ENCODE measurements at regions not wholly inside any gene's neighbourhood (a gene's known extent, or its start where the extent isn't known, plus 50 kb on each side); places are given as distances from the start of the nearest gene placed in this dataset.
"Not testable (repeated sequence)": the region's sequence is repeated elsewhere in the genome, so short reads cannot be mapped to it uniquely, and the experiment has no call there.

DNA sequence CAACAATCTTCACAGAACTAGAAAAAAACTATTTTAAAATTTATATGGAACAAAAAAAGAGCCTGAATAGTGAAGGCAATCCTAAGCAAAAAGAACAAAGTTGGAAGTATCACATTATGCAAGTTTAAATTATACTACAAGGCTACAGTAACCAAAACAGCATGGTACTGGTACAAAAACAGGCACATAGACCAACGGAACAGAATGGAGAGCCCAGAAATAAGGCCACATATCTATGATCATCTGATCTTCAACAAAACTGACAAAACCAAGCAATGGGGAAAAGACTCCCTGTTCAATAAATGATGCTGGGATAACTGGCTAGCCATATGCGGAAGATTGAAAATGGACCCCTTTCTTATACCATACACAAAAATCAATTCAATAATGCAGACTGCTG is 74.4 kb upstream of the RTN4 start:
- DNase-seq, result not testable (repeated sequence)

DNA sequence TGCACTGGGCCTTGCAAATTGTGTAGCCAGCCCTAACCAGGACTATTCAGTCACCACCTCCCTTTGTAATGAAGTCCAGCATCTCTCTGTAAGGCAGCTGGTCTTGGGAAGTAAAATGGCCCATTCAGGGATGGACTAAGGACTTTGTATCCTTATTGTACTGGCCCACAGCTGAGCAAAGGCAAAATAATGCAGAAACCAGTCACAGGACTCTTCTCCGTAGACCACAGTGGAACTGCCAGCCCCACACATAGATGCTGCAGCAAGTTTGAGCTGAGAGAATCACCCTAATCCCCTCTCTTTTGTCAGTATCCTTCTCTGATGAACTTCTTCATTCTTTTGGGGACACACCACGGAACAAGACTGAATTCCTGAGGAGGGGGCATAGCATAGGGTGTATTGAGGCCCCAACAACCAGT is 73.6 kb upstream of the RTN4 start:
- DNase-seq, result no peak

DNA sequence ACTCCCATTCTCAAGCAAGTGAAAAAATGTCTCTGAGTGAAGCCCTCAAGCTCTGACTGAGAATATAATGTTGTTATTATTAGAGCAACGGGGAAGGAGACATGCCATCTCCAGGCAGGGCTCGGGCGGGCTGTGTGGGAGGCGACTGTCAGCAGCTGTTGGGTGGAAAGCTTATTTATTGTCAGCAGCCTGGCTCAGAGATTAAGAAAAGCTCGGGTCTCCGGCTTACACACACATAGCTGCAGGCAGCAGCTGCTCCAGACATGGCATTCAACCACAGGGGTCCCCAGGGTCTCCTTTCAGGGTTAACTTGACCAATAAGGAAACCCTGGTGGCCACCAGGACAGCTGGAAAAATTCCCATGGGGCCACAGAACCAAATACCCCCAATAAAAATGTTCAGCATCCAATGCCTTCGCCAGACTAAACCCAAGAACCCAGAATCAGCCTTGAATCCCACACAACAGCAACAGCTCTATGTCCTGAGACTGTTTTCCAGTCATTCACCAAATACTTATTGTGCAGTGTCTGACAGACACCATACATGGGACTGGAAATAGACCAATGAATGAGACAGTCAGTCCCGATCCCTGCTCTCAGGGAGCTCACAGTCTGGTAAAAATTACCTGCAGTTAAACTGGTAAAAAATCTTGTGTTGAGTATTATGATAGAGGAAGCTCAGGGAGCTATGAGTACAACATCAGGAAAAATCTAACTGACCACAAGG is 70.5 kb upstream of the RTN4 start:
- DNase-seq, result peak; percentile 90

DNA sequence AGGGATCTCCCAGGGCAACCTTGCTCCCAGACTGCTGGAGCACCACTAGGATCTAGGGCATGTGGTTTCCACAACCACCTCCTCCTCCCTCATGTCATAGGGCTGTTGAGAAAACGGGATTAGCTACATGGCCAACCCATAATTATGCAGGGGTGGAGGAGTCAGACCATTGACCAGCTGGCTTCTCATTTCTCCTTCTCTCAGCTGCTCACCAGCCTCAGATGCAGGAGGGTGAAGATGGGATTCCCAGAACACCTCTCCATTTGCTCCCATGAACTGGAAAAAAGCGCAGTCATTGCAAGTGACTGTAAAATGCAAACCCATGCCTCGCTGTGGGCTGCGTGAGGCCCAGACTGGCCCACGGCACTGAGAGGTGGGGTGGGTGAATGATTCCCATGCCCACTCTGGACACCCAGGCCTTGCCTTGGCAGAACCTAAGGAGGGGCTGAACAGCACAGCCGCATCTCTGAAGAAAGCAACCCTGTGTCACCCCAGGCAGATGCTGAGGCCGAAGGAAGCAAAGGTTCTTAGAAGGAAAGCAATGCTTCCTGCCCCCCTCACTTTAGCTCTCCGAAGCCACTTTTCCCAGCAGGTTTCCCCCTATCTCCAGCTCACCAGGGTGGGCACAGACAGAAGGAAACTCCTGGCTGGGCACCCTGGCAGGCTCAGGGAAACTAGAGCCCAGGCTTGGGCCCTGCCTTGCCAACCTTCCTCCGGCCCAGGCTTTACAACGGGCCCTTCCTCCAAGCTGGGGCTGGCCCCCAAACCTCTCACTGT is 69.6 kb upstream of the RTN4 start:
- no peak for DNase-seq

DNA sequence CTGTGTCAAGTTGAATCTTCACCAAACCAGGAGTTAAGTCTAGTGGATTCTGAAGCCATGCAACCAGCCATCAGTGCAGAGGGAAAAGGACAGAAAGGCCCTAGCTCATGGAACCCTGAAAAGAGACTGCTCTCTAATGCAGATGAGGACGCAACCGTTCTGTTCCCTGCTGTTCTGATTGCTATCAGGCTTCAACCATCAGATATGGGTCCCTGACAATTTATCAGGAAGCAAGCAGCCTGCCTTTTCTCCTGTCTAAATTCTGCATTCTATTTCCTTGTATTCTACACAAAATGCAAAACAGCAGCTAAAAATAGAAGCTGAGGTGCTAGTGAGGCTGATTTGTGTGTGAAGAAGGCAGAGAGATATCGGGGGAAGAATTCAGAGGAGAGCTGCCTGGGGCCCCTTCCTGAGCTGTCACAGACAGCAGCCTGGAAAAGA is 68.4 kb upstream of the RTN4 start:
- peak; percentile 42 for DNase-seq

DNA sequence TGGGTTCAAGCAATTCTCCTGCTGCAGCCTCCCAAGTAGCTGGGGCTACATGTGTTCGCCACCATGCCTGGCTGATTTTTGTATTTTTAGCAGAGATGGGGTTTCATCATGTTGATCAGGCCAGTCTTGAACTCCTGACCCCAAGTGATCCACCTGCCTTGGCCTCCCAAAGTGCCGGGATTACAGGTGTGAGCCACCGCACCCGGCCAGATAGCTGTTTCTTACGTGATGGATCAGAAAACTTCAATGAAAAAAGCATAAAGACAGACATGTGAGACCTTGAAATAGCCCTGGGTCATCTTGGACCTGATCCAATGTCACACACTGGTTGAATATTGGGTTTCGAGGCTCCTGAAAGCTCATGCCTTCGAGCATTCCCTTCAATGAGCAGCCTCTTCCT is 66.7 kb upstream of the RTN4 start:
- DNase-seq, result no peak

DNA sequence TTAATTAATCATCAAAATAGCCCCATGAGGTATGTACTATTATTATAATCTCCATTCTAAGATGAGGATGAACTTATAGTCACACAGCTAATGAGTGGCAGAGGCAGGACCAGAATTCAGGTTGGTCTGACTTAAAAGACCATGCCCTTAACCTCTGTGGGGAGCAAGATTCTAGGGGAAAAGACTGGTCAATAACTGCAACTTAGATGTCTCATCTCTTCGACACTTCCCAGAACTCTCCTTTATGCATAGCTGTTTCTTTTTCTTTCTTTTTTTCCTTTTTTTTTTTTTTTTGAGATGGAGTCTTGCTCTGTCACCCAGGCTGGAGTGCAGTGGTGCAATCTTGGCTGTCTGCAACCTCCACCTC is 66.3 kb upstream of the RTN4 start:
- DNase-seq, result no peak

DNA sequence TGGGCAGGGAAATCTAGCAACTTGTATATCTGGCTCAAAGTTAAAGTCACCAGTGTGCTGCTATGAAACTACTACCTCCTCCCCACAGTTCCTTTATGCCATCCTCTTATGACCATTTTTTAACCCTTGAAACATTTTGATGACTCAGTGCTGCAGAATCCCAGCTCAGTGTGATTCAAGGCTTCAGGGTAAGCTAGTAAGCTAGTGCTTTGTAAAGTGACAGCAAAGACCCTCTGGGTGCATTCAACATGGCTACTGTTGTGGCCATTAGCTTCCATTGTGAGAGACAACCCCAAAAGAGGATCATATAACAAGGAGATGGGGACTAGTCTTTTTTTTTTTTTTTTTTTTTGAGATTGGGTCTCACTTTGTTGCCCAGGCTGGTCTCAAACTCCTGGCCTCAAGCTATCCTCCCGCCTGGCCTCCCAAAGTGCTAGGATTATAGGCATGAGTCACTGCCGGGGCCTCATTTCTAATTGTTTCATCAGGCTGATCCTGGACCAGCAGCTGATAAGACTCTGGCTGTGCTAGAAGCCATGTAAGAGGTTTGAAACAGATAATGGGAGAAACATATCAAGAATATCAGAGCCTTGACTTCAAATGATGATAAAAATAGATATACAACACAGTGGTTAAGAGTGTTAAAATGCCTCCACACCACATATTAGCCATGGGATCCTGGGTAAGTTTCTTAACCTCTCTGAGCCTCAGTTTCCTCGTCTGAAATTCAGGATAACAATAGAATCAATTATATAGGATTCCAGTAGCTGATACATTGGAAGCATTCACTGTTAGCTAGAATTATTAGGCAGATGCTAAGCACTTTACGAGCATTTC is 65.7 kb upstream of the RTN4 start:
- peak; percentile 88 for DNase-seq

DNA sequence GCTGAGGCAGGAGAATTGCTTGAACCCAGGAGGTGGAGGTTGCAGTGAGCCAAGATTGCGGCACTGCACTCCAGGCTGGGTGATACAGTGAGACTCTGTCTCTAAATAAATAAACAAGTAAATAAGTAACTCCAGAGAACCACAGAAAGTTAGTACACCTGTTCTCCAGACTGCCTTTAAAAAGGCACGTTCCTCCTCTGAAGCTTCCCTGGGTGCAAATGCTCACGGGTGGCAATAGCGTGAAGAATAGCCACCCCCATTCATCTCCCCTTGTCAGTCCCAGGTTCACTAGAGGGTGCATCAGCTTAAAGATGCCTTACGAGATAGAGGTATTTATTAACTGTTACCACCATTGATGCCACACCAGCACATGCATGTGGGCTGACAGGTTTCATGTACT is 64.3 kb upstream of the RTN4 start:
- no peak for DNase-seq

DNA sequence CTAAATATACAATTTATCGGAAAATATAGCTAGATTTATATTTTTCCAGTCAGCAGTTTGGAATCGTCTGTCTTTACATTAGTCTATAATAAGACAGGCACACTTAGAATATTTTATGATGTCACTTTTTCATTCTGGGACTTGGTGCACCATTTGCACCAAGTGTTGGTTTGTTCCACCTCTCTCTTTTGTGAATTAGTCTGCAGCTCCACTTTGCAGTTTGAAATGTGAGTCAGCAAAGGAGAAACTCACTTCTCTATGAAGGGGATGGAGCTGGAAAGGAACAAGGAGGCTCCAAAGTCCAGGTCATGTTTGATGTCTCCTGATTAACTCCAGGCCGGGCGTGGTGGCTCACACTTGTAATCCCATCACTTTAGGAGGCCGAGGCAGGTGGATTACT is 63.8 kb upstream of the RTN4 start:
- DNase-seq, result no peak

DNA sequence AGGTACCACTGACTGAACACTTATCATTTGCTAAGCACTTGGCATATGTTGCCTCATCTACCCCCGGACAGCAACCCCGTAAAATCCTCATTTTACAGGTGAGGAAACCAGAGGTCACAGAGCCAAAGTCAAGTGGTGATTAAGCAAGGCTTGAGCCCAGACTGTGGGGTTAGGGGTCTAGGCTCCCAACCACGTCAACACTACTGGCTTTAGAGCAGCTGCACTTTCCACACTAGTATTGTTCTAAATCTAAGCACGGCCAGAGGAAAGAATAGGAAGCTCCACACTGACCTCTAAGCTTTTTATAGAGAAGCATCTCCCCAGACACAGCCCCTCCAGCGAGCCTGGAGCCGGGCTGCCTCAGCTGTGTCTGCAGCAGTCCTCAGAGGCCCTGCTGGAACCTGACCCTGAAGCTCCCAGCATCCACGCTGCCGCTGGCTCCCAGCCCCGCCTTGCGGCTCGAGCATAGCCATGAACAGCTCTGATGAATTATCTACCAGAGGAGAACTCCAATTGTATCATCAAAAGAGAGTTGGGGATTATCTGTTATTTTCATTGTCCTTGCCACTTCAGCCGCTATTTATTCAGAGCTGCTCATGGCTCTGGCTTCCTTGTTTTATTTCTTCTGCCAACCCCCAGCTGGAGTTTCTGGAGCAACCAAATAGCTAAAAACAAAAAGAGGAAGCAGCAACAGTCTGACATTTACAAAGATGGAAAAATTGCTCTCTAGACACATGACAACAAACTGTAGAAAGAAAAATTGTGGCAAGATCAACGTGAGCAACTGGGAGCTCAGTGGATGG is 62.2 kb upstream of the RTN4 start:
- peak; percentile 51 for DNase-seq

DNA sequence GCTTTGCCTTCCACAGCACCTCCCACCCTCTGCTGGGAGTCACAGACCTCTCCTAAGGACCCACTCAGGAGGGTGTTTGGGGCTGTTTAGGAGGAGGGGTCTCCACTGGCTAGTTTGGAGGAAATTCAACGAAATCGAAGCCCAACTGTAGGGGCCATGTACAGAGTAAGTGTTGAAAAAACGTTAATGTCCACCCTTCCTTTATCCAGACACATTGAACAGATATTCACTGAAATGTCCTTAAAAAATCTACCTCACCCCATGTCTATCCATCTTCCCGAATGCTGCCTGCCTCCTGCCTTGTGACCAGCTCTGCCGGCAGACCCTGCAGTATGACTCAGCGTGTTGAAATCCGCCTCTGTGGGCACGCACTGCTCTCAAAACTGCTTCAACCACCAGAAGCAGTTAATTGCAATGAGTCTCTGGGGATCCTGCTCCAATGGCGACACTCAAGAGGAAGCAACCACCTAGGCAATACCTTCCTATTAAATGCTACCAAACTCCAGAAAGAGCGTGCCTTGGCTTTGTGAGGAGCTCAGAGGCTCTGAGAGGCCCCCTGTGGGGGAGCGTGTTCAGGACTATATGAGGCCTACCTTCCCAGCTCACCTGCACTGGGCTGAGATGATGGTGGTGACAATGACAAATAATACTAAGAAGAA is 61.4 kb upstream of the RTN4 start:
- peak; percentile 96 for DNase-seq

DNA sequence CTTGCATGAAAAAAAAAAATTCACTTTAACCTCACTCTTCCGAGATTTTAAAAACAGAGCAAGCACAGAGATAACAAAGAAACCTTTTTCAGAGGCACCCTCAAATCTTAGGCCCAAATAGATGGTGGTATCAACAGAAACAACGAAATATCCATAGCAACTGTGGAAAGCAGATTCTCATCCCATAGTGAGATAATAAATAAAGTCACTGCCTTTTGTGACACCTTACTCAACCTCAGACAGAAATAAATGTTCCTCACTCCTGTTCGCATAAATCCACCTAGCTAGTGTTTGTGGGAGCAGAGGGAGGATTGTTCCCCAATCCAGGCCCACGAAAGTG is 60.9 kb upstream of the RTN4 start:
- no peak for DNase-seq

DNA sequence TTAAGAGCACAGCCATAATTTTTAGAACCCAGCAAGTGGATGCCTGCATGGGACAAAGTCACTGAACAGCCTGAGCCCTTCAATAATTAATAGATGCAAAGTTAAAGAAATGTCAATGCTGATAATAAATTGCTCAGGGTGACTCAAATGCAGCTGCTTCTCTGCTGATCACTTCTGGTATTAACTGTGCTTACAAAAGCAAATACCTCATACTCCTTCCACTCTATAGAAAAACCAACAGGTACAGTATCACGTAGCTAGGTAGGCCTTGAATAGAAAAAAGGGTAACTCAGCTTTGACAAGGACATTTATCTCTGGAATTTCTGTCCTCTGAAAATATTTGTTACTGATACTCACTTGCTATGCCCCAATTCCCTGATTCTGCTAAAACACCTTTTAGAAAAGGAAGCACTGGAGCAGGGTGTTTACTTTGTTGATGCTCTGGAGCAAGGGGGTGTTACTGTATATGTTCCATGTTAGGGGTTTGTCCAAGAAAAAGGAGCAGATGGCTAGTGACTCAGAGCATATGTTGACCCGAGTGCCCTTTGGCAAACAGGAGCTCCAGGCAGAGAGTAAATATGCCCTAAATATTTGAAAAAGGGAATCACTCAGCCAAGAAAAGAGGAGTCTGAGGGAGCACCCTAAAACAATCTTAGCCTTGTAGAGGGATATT is 59.1 kb upstream of the RTN4 start:
- DNase-seq, result peak; percentile 68

DNA sequence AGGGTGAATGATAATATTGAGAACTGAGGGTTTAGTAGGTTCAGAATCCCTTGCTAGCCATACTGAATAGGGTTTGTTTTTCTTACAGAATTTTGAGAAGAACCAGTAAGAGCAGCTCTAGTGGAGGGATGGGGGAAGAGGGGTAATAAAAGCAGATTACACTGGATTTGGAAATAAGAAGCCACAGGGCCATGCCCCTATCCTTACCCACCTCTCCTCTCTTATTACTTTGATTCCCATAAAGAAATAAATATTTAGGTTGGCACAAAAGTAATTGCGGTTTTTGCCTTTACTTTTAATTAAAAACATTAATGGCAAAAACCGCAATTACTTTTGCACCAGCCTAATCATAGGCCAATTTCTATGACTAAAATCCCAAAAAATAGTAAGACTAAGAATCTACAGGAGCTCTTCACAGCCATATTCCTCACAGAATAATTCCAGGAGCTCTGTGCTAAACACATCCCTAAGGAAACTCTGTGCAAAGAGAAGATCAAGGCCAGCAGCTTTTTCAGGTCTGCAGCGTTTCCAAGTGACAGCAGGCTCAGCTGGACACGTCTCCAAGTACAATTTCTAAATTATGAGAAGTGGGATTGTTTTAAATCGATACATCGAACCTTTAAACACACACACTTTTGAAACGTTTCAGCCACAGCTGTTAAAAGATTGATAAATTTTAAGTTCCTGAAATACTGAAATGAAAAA is 58.4 kb upstream of the RTN4 start:
- no peak for DNase-seq

DNA sequence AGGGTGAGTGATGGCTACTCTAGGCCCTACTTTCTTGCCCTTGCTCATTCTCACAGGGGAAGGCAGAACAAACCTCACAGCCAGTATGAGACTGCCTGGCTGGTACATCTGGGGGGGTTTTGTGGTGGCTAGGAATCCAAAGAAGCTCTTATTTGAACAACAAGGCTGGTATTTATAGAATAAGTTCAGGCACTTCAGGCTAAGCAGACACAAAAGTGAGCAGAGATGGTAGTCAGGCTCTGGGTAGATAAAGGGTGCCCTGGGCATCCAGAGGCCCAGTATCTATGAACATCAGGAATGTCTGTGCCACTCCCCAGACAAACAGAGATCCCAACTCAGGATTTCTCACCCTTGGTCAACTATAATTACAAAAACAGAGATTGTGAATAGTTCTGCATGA is 57.2 kb upstream of the RTN4 start:
- peak; percentile 60 for DNase-seq

DNA sequence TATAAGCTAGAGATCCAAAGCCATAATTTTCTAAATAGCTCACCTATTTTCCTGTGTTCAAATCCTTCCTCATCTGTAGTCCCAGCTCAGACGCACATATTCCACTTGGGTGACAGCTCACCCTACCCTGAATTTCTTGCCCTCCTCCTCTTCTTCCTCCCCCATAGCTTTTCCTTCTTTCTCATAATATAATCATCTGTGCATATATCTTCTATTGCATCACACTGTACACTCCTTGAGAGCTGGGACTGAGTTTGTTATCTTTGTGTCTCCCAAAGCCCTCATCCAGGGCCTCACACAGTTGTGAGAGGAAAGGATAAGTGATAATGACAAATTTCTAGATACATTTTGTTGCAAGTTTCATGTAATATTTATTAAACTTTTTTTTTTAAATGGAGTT is 55.9 kb upstream of the RTN4 start:
- peak; percentile 61 for DNase-seq

DNA sequence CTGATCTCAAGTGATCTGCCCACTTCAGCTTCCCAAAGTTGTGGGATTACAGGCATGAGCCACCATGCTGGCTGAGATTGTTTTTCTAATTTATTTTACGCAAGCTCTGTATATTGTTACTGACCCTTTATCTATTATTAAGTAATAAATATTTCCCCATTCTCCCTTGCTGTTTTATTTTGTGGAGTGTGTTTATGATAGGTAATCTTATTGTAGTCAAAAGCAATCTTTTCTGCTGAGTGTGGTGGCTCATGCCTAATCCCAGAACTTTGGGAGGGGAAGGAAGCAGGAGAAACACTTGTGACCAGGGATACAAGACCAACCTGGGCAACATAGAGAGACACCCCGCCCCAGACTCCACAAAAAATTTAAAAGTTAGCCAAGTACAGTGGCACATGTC is 55.2 kb upstream of the RTN4 start:
- no peak for DNase-seq

DNA sequence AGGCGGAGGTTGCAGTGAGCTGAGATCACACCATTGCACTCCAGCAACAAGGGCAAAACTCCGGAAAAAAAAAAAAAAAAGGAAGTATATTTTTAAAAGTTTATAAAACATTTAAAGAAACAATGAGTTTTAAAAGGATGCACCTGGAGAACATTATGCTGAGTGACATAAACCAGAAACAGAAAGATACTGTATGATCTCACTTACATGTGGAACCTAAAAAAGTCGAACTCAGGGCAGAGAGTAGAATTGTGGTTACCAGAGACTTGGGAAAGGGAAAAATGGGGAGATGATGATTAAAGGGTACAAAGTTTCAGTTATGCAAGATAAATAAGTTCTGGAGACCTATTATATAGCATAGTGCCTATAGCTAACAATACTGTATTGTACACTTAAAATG is 52.8 kb upstream of the RTN4 start:
- DNase-seq, result peak; percentile 66

DNA sequence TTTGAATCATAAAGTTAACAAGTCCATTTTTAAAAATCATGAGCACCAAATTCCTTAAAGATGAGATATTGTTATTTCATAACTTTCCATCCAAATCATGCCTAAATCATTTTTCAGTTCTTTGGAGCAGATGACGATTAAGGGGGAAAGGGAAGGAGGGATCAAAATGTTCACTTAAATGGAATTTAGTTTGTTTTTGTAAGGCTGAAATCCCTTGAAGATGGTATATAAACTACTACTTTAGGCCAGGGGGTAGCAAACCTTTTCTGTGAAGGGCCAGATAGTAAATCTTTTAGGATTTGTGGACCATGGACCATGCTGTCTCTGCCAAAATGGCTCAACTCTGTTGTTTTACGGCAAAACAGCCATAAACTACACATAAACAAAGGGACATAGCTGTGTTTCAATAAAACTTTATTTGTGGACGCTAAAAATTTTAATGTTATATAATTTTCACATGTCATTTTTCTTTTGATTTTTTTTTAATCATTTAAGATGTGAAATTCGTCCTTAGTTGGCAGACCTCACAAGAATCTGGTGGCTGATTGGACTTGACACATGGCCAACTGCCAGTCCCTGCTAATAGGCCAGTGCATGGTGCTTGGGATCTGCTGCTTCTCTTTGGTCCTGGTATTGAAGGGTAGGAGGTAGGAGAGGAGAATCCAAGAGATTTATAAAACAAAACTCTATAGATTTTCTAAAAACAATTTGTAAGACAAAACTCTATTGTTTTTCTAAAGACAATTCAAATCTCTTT is 52.0 kb upstream of the RTN4 start:
- peak; percentile 93 for DNase-seq

Data from fibroblast of skin of right quadriceps (primary cell).